ENCODE measurements at regions not wholly inside any gene's neighbourhood (a gene's known extent, or its start where the extent isn't known, plus 50 kb on each side); places are given as distances from the start of the nearest gene placed in this dataset.

DNA sequence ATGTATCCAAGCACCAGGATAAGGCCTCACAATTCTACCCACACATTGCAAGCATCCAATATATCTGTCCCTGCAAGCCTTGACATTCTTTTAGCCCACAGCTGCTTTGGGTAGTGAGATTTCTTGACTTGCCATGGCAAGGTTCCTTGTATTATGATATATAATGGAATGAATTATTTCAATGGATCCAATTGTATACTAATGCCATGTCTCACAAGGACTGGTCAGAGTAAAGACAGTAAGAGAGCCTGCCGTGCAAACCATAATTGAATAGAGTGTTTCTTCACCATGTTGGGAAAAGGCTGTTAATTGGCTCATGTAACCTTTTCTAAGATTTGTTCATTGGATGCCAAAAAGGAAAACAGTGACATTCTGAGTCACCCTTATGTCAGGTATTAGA, 64.3 kb upstream of the RBBP8 start:
- H3K9me3 Mint-ChIP-seq, result peaks cover 0 to 9% (median 6%) of the 10 kb centered on the region in 7 donors
- H2AFZ ChIP-seq (ENCODE audit: insufficient read depth, low read depth, low read length, poor library complexity, severe bottlenecking), result no peak overlapping the region
- no CpG with 5 or more reads among the region's 1 CpG for WGBS (ENCODE audit: insufficient coverage)
- no peaks in the 10 kb centered on the region for H3K9me3 ChIP-seq (replicated peaks in 1 of 2; ENCODE audit: control insufficient read depth in 1 of 2, insufficient read depth in 1 of 2, low read length in 2 of 2)
- intact Hi-C loops (cut with micrococcal nuclease), result no loop called here
- H3K9ac ChIP-seq (ENCODE audit: insufficient read depth, low read length, poor library complexity, severe bottlenecking), result no peak overlapping the region
- no peak overlapping the region for H3K4me3 Mint-ChIP-seq
- H3K4me1 ChIP-seq (ENCODE audit: control insufficient read depth in 1 of 2, insufficient read depth in 2 of 2, low read length in 2 of 2), result peaks cover 0 to 4% of the 10 kb centered on the region in 2 donors
- no peak for DNase-seq
- peaks cover 3% of the 10 kb centered on the region for H3K4me1 Mint-ChIP-seq
- H4K20me1 ChIP-seq (ENCODE audit: insufficient read depth, low read length), result no peaks in the 10 kb centered on the region
- H3K27me3 Mint-ChIP-seq (ENCODE audit: low read depth in 3 of 3), result peaks cover 0 to 5% (median 0%) of the 10 kb centered on the region in 3 donors
- no peak overlapping the region for H3K27ac ChIP-seq (ENCODE audit: low read depth in 1 of 2, low read length in 2 of 2)
- no peak overlapping the region for H3K27ac Mint-ChIP-seq
- H3K79me2 ChIP-seq (ENCODE audit: insufficient read depth, low read length), result no peaks in the 10 kb centered on the region
- no peaks in the 10 kb centered on the region for H3K36me3 Mint-ChIP-seq
- H3K27me3 ChIP-seq (ENCODE audit: control insufficient read depth in 2 of 2, insufficient read depth in 2 of 2, low read length in 2 of 2), result no peaks in the 10 kb centered on the region
- H3K4me2 ChIP-seq (replicated peaks; ENCODE audit: extremely low read depth, low read length, poor library complexity, severe bottlenecking), result no peak overlapping the region
- no peak overlapping the region for H3K4me3 ChIP-seq (replicated peaks in 1 of 3; ENCODE audit: low read depth in 2 of 3, low read length in 3 of 3)
- no peaks in the 10 kb centered on the region for H3K36me3 ChIP-seq (replicated peaks in 1 of 2; ENCODE audit: control insufficient read depth in 1 of 2, insufficient read depth in 2 of 2, low read length in 2 of 2)
- TF ChIP-seq, protein P1, sequence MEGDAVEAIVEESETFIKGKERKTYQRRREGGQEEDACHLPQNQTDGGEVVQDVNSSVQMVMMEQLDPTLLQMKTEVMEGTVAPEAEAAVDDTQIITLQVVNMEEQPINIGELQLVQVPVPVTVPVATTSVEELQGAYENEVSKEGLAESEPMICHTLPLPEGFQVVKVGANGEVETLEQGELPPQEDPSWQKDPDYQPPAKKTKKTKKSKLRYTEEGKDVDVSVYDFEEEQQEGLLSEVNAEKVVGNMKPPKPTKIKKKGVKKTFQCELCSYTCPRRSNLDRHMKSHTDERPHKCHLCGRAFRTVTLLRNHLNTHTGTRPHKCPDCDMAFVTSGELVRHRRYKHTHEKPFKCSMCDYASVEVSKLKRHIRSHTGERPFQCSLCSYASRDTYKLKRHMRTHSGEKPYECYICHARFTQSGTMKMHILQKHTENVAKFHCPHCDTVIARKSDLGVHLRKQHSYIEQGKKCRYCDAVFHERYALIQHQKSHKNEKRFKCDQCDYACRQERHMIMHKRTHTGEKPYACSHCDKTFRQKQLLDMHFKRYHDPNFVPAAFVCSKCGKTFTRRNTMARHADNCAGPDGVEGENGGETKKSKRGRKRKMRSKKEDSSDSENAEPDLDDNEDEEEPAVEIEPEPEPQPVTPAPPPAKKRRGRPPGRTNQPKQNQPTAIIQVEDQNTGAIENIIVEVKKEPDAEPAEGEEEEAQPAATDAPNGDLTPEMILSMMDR (IDR thresholded peaks at IDR 0.05), result no peak

DNA sequence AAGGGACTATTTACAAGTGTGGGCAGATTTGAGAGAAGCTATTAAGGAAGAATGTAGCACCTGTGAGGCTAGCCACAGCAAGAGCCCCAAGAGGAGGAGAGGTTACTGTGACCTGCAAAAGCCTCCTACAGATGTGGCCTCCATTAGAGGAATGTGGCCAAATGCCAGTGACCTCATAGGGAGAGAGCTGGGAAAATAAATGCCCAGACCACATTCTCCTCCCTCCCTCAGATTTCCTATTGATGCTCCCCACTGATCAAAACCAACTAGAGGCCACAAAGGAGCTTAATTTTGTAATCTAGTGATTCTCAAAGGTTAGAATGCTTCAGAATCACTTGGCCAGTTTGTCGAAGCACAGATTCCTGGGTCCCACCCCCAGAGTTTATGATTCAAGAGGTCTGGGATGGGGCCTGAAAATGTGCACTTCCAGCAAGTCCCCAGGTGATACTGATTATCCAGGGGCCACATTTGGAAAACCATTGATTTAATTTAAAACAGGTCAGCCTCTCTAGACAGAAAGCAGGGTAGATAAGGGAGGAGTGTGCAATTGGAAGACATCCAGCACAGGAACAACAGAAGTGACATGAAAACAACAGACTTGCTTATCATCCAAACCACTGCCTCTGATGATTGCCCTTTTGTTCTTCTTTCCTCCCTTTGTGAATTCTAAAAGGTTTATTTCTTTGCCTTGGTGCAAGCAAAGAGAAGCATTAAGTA, 61.2 kb upstream of the RBBP8 start:
- Mint-ChIP-seq H3K27me3 (ENCODE audit: low read depth in 3 of 3) (peaks cover 0 to 5% (median 0%) of the 10 kb centered on the region in 3 donors), H3K4me3 (no peak overlapping the region), H3K9me3 (peaks cover 0 to 9% (median 4%) of the 10 kb centered on the region in 7 donors), H3K4me1 (peaks cover 3% of the 10 kb centered on the region), H3K27ac (no peak overlapping the region), H3K36me3 (no peaks in the 10 kb centered on the region)
- TF ChIP-seq, protein P1 (IDR thresholded peaks at IDR 0.05), result no peak
- Histone ChIP-seq H3K27me3 (ENCODE audit: control insufficient read depth in 2 of 2, insufficient read depth in 2 of 2, low read length in 2 of 2) (no peaks in the 10 kb centered on the region), H3K27ac (ENCODE audit: low read depth in 1 of 2, low read length in 2 of 2) (no peak overlapping the region), H3K4me2 (replicated peaks; ENCODE audit: extremely low read depth, low read length, poor library complexity, severe bottlenecking) (no peak overlapping the region), H3K36me3 (replicated peaks in 1 of 2; ENCODE audit: control insufficient read depth in 1 of 2, insufficient read depth in 2 of 2, low read length in 2 of 2) (no peaks in the 10 kb centered on the region), H2AFZ (ENCODE audit: insufficient read depth, low read depth, low read length, poor library complexity, severe bottlenecking) (no peak overlapping the region), H3K9me3 (replicated peaks in 1 of 2; ENCODE audit: control insufficient read depth in 1 of 2, insufficient read depth in 1 of 2, low read length in 2 of 2) (no peaks in the 10 kb centered on the region), H3K9ac (ENCODE audit: insufficient read depth, low read length, poor library complexity, severe bottlenecking) (no peak overlapping the region), H3K79me2 (ENCODE audit: insufficient read depth, low read length) (no peaks in the 10 kb centered on the region), H3K4me3 (replicated peaks in 1 of 3; ENCODE audit: low read depth in 2 of 3, low read length in 3 of 3) (no peak overlapping the region), H3K4me1 (ENCODE audit: control insufficient read depth in 1 of 2, insufficient read depth in 2 of 2, low read length in 2 of 2) (peaks cover 0 to 4% of the 10 kb centered on the region in 2 donors), H4K20me1 (ENCODE audit: insufficient read depth, low read length) (no peaks in the 10 kb centered on the region)
- intact Hi-C loops (cut with micrococcal nuclease), result no loop called here
- DNase-seq, result no peak
- WGBS (ENCODE audit: insufficient coverage), result 100% methylated on average over 1 of the region's 1 CpG

All from CD14-positive monocyte (primary cell).